K562 (cell line): ENCODE measurements at regions not wholly inside any gene's neighbourhood (a gene's known extent, or its start where the extent isn't known, plus 50 kb on each side); places are given as distances from the start of the nearest gene placed in this dataset.

Experiments
- ATAC-seq: fragments of 200-7000 bp; cut with Tn5 transposase; 3 replicates; pipeline ENCODE4 v1.9.1; 2020; ENCODE audit warnings: moderate library complexity
- BruUV-seq: library from RNA; stranded (reverse); fragments of 400-500 nt; replicated peaks from 2 replicates; lab custom pipeline; 2021; lab: Mats Ljungman, UMichigan
- CTCF ChIA-PET: fragments of 300-600 bp; formaldehyde crosslinking; extraction: SDS; loops from one replicate; lab custom pipeline; 2021; ENCODE audit warnings: low intra/inter-chr PET ratio; lab: Yijun Ruan, JAX
- POLR2A ChIA-PET: fragments of 300-600, 350-650 bp; sonication (Branson Sonifier 250); formaldehyde crosslinking; extraction: SDS; loops from one replicate; lab custom pipeline; 2021; ENCODE audit warnings: antibody characterized with exemption, inconsistent platforms; lab: Yijun Ruan, JAX
- DNase-seq, 4 experiments: peaks; one replicate each; pipeline versions ENCODE4 v3.0.0 to v3.0.0-alpha.2; 2011 to 2018; ENCODE audit warnings: low spot score in 3 of 4, mixed read lengths in 3 of 4; ENCODE audit errors: extremely low read depth in 1 of 4
- FAIRE-seq: peaks from 2 replicates; lab custom pipeline; 2011; peaks lifted over from hg19 to GRCh38; lab: Jason Lieb, UNC
- H2AFZ ChIP-seq: 2 replicates; pipeline ENCODE4 v1.6.0; 2011; ENCODE audit warnings: low read depth, low read length, control low read depth, inconsistent platforms
- H3K27ac ChIP-seq: fragments of 200-600 bp; 3 replicates; pipeline ENCODE4 v1.8.0; 2011; ENCODE audit warnings: low read depth, mild to moderate bottlenecking, control low read depth, inconsistent platforms, low read length, moderate library complexity, mixed read lengths; ENCODE audit errors: extremely low read depth
- H3K27me3 ChIP-seq, 2 experiments: fragments of 300-600 bp in 1 of 2; 2 replicates in 1 of 2; 3 replicates in 1 of 2; pipeline versions ENCODE4 v1.6.0 to v1.8.0; 2011; ENCODE audit warnings: inconsistent platforms in 2 of 2, low read length in 2 of 2, mild to moderate bottlenecking in 1 of 2, mixed read lengths in 1 of 2, moderate library complexity in 1 of 2; ENCODE audit not compliant: control insufficient read depth in 2 of 2, insufficient read depth in 2 of 2
- H3K36me3 ChIP-seq: fragments of 300-600 bp; 3 replicates; pipeline ENCODE4 v1.8.0; 2011; ENCODE audit warnings: mild to moderate bottlenecking, low read length, inconsistent platforms; ENCODE audit not compliant: control insufficient read depth, insufficient read depth
- H3K4me1 ChIP-seq, 2 experiments: fragments of 200-600 bp in 1 of 2; replicated peaks in 1 of 2; 2 replicates in 1 of 2; 3 replicates in 1 of 2; pipeline versions ENCODE4 v1.5.1 to v1.8.0; 2011; ENCODE audit warnings: inconsistent platforms in 2 of 2, low read length in 2 of 2, mild to moderate bottlenecking in 1 of 2, mixed read lengths in 1 of 2, moderate library complexity in 1 of 2; ENCODE audit not compliant: control insufficient read depth in 2 of 2, insufficient read depth in 2 of 2
- H3K4me2 ChIP-seq: 2 replicates; pipeline ENCODE4 v1.6.1; 2011; ENCODE audit warnings: low read length, control low read depth, inconsistent platforms, mixed read lengths; ENCODE audit not compliant: insufficient read depth
- H3K4me3 ChIP-seq: fragments of 200-600 bp; sonication (generic), shearing (Covaris generic); 2 replicates; pipeline ENCODE4 v1.5.1; 2016; ENCODE audit warnings: control low read depth, inconsistent platforms
- H3K79me2 ChIP-seq: fragments of 200-600 bp; 3 replicates; pipeline ENCODE4 v1.8.0; 2011; ENCODE audit warnings: low read length, inconsistent platforms; ENCODE audit not compliant: control insufficient read depth, insufficient read depth
- H3K9ac ChIP-seq, 2 experiments: 2 replicates each; pipeline versions ENCODE4 v1.6.0 to v1.6.1; 2011; ENCODE audit warnings: low read depth in 2 of 2, low read length in 2 of 2, control low read depth in 1 of 2, inconsistent platforms in 1 of 2, mild to moderate bottlenecking in 1 of 2, mixed read lengths in 1 of 2; ENCODE audit not compliant: insufficient read depth in 1 of 2
- H3K9me1 ChIP-seq: one replicate; pipeline ENCODE4 v1.6.0; 2011; ENCODE audit warnings: inconsistent platforms, mild to moderate bottlenecking, low read length, moderate library complexity; ENCODE audit not compliant: control insufficient read depth, insufficient read depth
- H3K9me3 ChIP-seq: replicated peaks from 2 replicates; pipeline ENCODE4 v1.5.1; 2011; ENCODE audit warnings: low read depth, low read length, inconsistent platforms; ENCODE audit not compliant: control insufficient read depth, insufficient read depth
- H4K20me1 ChIP-seq: replicated peaks from 2 replicates; pipeline ENCODE4 v1.6.1; 2011; ENCODE audit warnings: low read length, inconsistent platforms, mixed read lengths; ENCODE audit not compliant: control insufficient read depth, insufficient read depth
- BRF1 ChIP-seq: IDR thresholded peaks from 3 replicates; pipeline ENCODE4 v1.6.1; 2011; ENCODE audit warnings: borderline replicate concordance, mild to moderate bottlenecking; ENCODE audit not compliant: insufficient read length; ENCODE audit errors: extremely low read depth
- E2F4 ChIP-seq: sonication (generic); formaldehyde crosslinking; IDR thresholded peaks from 2 replicates; pipeline ENCODE4 v1.8.0; 2022; ENCODE audit warnings: mild to moderate bottlenecking, low read depth, missing genetic modification reagents
- ETS1 ChIP-seq: conservative IDR thresholded peaks from 2 replicates; pipeline ENCODE4 v1.6.1; 2011; ENCODE audit warnings: low read depth, mild to moderate bottlenecking, low read length; ENCODE audit not compliant: control insufficient read depth
- GABPA ChIP-seq: fragments of 200-800 bp; sonication (Bioruptor generic); conservative IDR thresholded peaks from 2 replicates; pipeline ENCODE4 v1.6.1; 2016; ENCODE audit warnings: low read depth, missing genetic modification characterization, missing compliant biosample characterization
- GATA2 ChIP-seq: sonication (generic); formaldehyde crosslinking; IDR thresholded peaks from 2 replicates; pipeline ENCODE4 v1.4.0; 2020; ENCODE audit warnings: mild to moderate bottlenecking, missing genetic modification reagents
- MCM2 ChIP-seq: fragments of 450-650 bp; IDR thresholded peaks from 2 replicates; pipeline ENCODE4 v1.6.1; 2017; ENCODE audit warnings: low read depth, mild to moderate bottlenecking
- MYNN ChIP-seq, 2 experiments: sonication (generic); formaldehyde crosslinking in 1 of 2; IDR thresholded peaks; 2 replicates each; pipeline versions ENCODE4 v1.5.0 to v1.6.1; 2016 to 2020; ENCODE audit warnings: antibody characterized with exemption in 1 of 2, missing genetic modification reagents in 1 of 2
- NBN ChIP-seq: fragments of 450-650 bp; IDR thresholded peaks from 2 replicates; pipeline ENCODE4 v1.6.1; 2016; ENCODE audit warnings: low read depth, mild to moderate bottlenecking
- RBFOX2 ChIP-seq: fragments of 200-400 bp; formaldehyde crosslinking; IDR thresholded peaks from 2 replicates; pipeline ENCODE4 v1.6.1; 2017; ENCODE audit warnings: low read depth, mild to moderate bottlenecking, low read length, moderate library complexity
- SNAPC5 ChIP-seq: fragments of 250-450 bp; sonication (Bioruptor Pico); IDR thresholded peaks from 2 replicates; pipeline ENCODE4 v1.8.0; 2021; ENCODE audit warnings: moderate library complexity, mild to moderate bottlenecking, inconsistent platforms
- U2AF2 ChIP-seq: fragments of 200-400 bp; formaldehyde crosslinking; optimal IDR thresholded peaks from 2 replicates; pipeline ENCODE3; 2017; ENCODE audit warnings: low read depth, mild to moderate bottlenecking, low read length
- ZNF324 ChIP-seq: fragments of 250-450 bp; sonication (Bioruptor Pico); IDR thresholded peaks from 2 replicates; pipeline ENCODE4 v1.4.0; 2020; ENCODE audit warnings: mild to moderate bottlenecking
- ZNF57 ChIP-seq: fragments of 450-650 bp; formaldehyde crosslinking; IDR thresholded peaks from 2 replicates; pipeline ENCODE4 v1.4.0; 2020; ENCODE audit warnings: mild to moderate bottlenecking, moderate library complexity
- ZNF592 ChIP-seq: fragments of 450-650 bp; IDR thresholded peaks from 2 replicates; pipeline ENCODE4 v1.6.1; 2017; ENCODE audit warnings: antibody characterized with exemption, mild to moderate bottlenecking
- WGBS: fragments of 100-300 bp; shearing (Covaris generic); methylation state at CpG from one replicate; pipeline ENCODE4 v1.1.6; 2016; ENCODE audit warnings: low coverage, mixed read lengths; ENCODE audit not compliant: insufficient coverage; ENCODE audit errors: missing lambda C conversion rate; 5-methylcytosine and 5-hydroxymethylcytosine counted together
- in situ Hi-C: fragments of 300-500 bp; cut with MboI; formaldehyde crosslinking; loops from 4 replicates; pipeline ENCODE4 v1.15.0; 2018; ENCODE audit warnings: inconsistent platforms, mixed read lengths
- intact Hi-C: fragments of 100-400 bp; cut with micrococcal nuclease; formaldehyde crosslinking; loops from 2 replicates; pipeline ENCODE4 v1.14.2; 2022

- Histone ChIP-seq H3K4me1 (no peaks in the 10 kb centered on the region), H3K9ac (no peak overlapping the region), H3K79me2 (no peaks in the 10 kb centered on the region), H3K9me1 (no peaks in the 10 kb centered on the region), H3K36me3 (no peaks in the 10 kb centered on the region), H3K9me3 (no peaks in the 10 kb centered on the region), H2AFZ (no peak overlapping the region), H3K27me3 (peaks cover 0 to 5% of the 10 kb centered on the region in 2 experiments; a peak in 1 of 5 replicates), H3K4me3 (no peak overlapping the region), H3K4me2 (no peak overlapping the region), H3K27ac (no peak overlapping the region), H4K20me1 (no peaks in the 10 kb centered on the region)
- ATAC-seq (no peak), DNase-seq (no peak), FAIRE-seq (no peak)
- WGBS = 0% methylated on average over 6 of the region's 6 CpGs
- ChIA-PET POLR2A (interaction anchor here (0.7 kb wide), 1 partner anchor 37 kb away, joined by 4 read pairs; no protein-coding TSS in a partner anchor), CTCF (no interaction called here)
- in situ Hi-C loops = no loop called here
- intact Hi-C loops = no loop called here
- BruUV-seq = no TSS peak
- no peak for TF ChIP-seq MYNN (IDR thresholded peaks at IDR 0.05)
- TF ChIP-seq MYNN (CRISPR knock-in tag; IDR thresholded peaks at IDR 0.05) = no peak
- TF ChIP-seq NBN = no peak
- TF ChIP-seq RBFOX2 = no peak
- TF ChIP-seq U2AF2 = no peak
- TF ChIP-seq ZNF592 = no peak
- no peak for TF ChIP-seq GATA2 (CRISPR knock-in tag)
- TF ChIP-seq ZNF57 (CRISPR knock-in tag) = no peak
- no peak for TF ChIP-seq GABPA
- TF ChIP-seq MCM2 = no peak
- no peak for TF ChIP-seq ZNF324
- no peak for TF ChIP-seq ETS1
- TF ChIP-seq E2F4 (CRISPR knock-in tag) = no peak
- TF ChIP-seq SNAPC5 (CRISPR knock-in tag) = no peak
- TF ChIP-seq BRF1 = no peak
Measured at GRCh38 chr17:5895276-5895675, 174.9 kb upstream of the WSCD1 start.
